Neuron (in vitro differentiated cells): ENCODE measurements at regions not wholly inside any gene's neighbourhood (a gene's known extent, or its start where the extent isn't known, plus 50 kb on each side); places are given as distances from the start of the nearest gene placed in this dataset.

ENCODE experiments used
- H2AFZ ChIP-seq: one replicate; pipeline ENCODE4 v1.6.1; 2013; ENCODE audit warnings: low read depth, mild to moderate bottlenecking, inconsistent platforms, low read length, moderate library complexity
- H3K27me3 ChIP-seq: one replicate; pipeline ENCODE4 v1.6.1; 2013; ENCODE audit warnings: low read length; ENCODE audit not compliant: insufficient read depth
- H3K36me3 ChIP-seq: one replicate; pipeline ENCODE4 v1.6.1; 2013; ENCODE audit warnings: low read length; ENCODE audit not compliant: insufficient read depth
- H3K4me1 ChIP-seq: one replicate; pipeline ENCODE4 v1.6.1; 2013; ENCODE audit warnings: low read length; ENCODE audit not compliant: insufficient read depth
- H3K4me3 ChIP-seq: 2 replicates; pipeline ENCODE4 v1.5.1; 2013; ENCODE audit warnings: mild to moderate bottlenecking, low read length, moderate library complexity
- H3K9me3 ChIP-seq: one replicate; pipeline ENCODE4 v1.6.1; 2013; ENCODE audit warnings: low read length

GRCh38 chr11:112889446-112889845, 71.8 kb upstream of the NCAM1 start:
- H2AFZ ChIP-seq: no peak overlapping the region
- H3K27me3 ChIP-seq: no peaks in the 10 kb centered on the region
- H3K4me1 ChIP-seq: no peaks in the 10 kb centered on the region
- H3K4me3 ChIP-seq: no peak overlapping the region
- no peaks in the 10 kb centered on the region for H3K36me3 ChIP-seq
- no peaks in the 10 kb centered on the region for H3K9me3 ChIP-seq

GRCh38 chr11:112899235-112900006, 61.8 kb upstream of the NCAM1 start:
- no peaks in the 10 kb centered on the region for H3K27me3 ChIP-seq
- no peak overlapping the region for H3K4me3 ChIP-seq
- no peak overlapping the region for H2AFZ ChIP-seq
- peaks cover 5% of the 10 kb centered on the region for H3K4me1 ChIP-seq
- no peaks in the 10 kb centered on the region for H3K36me3 ChIP-seq
- no peaks in the 10 kb centered on the region for H3K9me3 ChIP-seq

GRCh38 chr11:112901924-112902323, 59.3 kb upstream of the NCAM1 start:
- Histone ChIP-seq H2AFZ (no peak overlapping the region), H3K9me3 (no peaks in the 10 kb centered on the region)

GRCh38 chr11:112902361-112903011, 58.7 kb upstream of the NCAM1 start:
- H3K4me3 ChIP-seq: no peak overlapping the region
- no peaks in the 10 kb centered on the region for H3K27me3 ChIP-seq
- H3K9me3 ChIP-seq: no peaks in the 10 kb centered on the region
- no peaks in the 10 kb centered on the region for H3K36me3 ChIP-seq
- H2AFZ ChIP-seq: no peak overlapping the region
- peaks cover 5% of the 10 kb centered on the region for H3K4me1 ChIP-seq

More at GRCh38 chr11:112901924-112902323, 59.3 kb upstream of the NCAM1 start:
- no peaks in the 10 kb centered on the region for H3K27me3 ChIP-seq
- no peaks in the 10 kb centered on the region for H3K36me3 ChIP-seq
- H3K4me1 ChIP-seq: peaks cover 5% of the 10 kb centered on the region
- no peak overlapping the region for H3K4me3 ChIP-seq

GRCh38 chr11:112903340-112903739, 57.9 kb upstream of the NCAM1 start:
- Histone ChIP-seq H3K9me3 (no peaks in the 10 kb centered on the region), H2AFZ (no peak overlapping the region), H3K4me3 (no peak overlapping the region), H3K4me1 (peaks cover 5% of the 10 kb centered on the region), H3K36me3 (no peaks in the 10 kb centered on the region), H3K27me3 (no peaks in the 10 kb centered on the region)

- H3K27me3 ChIP-seq: no peaks in the 10 kb centered on the region
- no peak overlapping the region for H2AFZ ChIP-seq
- no peaks in the 10 kb centered on the region for H3K9me3 ChIP-seq
- H3K36me3 ChIP-seq: no peaks in the 10 kb centered on the region
- no peak overlapping the region for H3K4me3 ChIP-seq
- no peaks in the 10 kb centered on the region for H3K4me1 ChIP-seq
These were observed 50.1 kb upstream of the NCAM1 start for GRCh38 chr11:112911124-112911523.
